A549 (cell line): ENCODE measurements at regions not wholly inside any gene's neighbourhood (a gene's known extent, or its start where the extent isn't known, plus 50 kb on each side); places are given as distances from the start of the nearest gene placed in this dataset.
A peak's percentile ranks its signal among the peaks of the same experiment; 100 is the strongest.

Source experiments
- CHD2 ChIP-seq: fragments of 150-350 bp; IDR thresholded peaks from 2 replicates; pipeline ENCODE4 v1.6.1; 2014; ENCODE audit warnings: low read length; ENCODE audit not compliant: partially characterized antibody
- CTCF ChIP-seq: fragments of >200 bp; sonication (Bioruptor Twin); formaldehyde crosslinking; IDR thresholded peaks from 3 replicates; pipeline ENCODE4 v1.5.1; 2016
- EP300 ChIP-seq, 2 experiments: fragments of >200 bp; sonication (Bioruptor Twin); formaldehyde crosslinking; IDR thresholded peaks; 2 replicates in 1 of 2; 3 replicates in 1 of 2; pipeline ENCODE4 v1.6.1; 2016 to 2017
- HOXA7 ChIP-seq: fragments of 250-450 bp; sonication (Bioruptor Pico); IDR thresholded peaks from 2 replicates; pipeline ENCODE4 v1.5.0; 2020; ENCODE audit warnings: mild to moderate bottlenecking, moderate library complexity
- JUN ChIP-seq, 2 experiments: fragments of >200 bp; sonication (Bioruptor Twin); formaldehyde crosslinking; IDR thresholded peaks; 2 replicates in 1 of 2; 3 replicates in 1 of 2; pipeline ENCODE4 v1.6.1; 2016 to 2017
- MAFK ChIP-seq: fragments of 450-650 bp; IDR thresholded peaks from 2 replicates; pipeline ENCODE4 v1.6.1; 2014; ENCODE audit not compliant: partially characterized antibody
- POLR2AphosphoS2 ChIP-seq: conservative IDR thresholded peaks from 2 replicates; pipeline ENCODE4 v1.6.1; 2012; ENCODE audit warnings: low read length, improper control_type of control experiment, inconsistent platforms
- RAD21 ChIP-seq, 2 experiments: fragments of >200 bp in 1 of 2; sonication (Bioruptor Twin) in 1 of 2; formaldehyde crosslinking in 1 of 2; IDR thresholded peaks in 1 of 2; conservative IDR thresholded peaks in 1 of 2; 2 replicates in 1 of 2; 3 replicates in 1 of 2; pipeline ENCODE4 v1.6.1; 2012 to 2018; ENCODE audit warnings: inconsistent platforms in 1 of 2
- SREBF2 ChIP-seq: fragments of 450-650 bp; IDR thresholded peaks from 2 replicates; pipeline ENCODE4 v1.6.1; 2014; ENCODE audit warnings: mild to moderate bottlenecking, moderate library complexity
- TFCP2L1 ChIP-seq: fragments of 250-450 bp; sonication (Bioruptor Pico); IDR thresholded peaks from 2 replicates; pipeline ENCODE4 v1.5.0; 2021; ENCODE audit warnings: mild to moderate bottlenecking

GRCh38 chr6:12661432-12662089 lies 55.0 kb upstream of the PHACTR1 start:
- TF ChIP-seq CTCF (no peak), MAFK (peak; percentile 90), POLR2AphosphoS2 (no peak), EP300 (IDR thresholded peaks at IDR 0.05) (no peak), CHD2 (no peak), RAD21 (conservative IDR thresholded peaks at IDR 0.05 in 1 of 2, IDR thresholded peaks at IDR 0.05 in 1 of 2) (no peak), SREBF2 (no peak), JUN (IDR thresholded peaks at IDR 0.05) (no peak), TFCP2L1 (CRISPR knock-in tag) (no peak), HOXA7 (CRISPR knock-in tag) (no peak)
